Endothelial cell of umbilical vein (primary cell): ENCODE measurements at regions not wholly inside any gene's neighbourhood (a gene's known extent, or its start where the extent isn't known, plus 50 kb on each side); places are given as distances from the start of the nearest gene placed in this dataset.

Experiments used
- BruUV-seq: library from RNA; stranded (reverse); fragments of 400-500 nt; replicated peaks from 2 replicates; lab custom pipeline; 2021; lab: Mats Ljungman, UMichigan
- CTCF ChIA-PET: fragments of 300-600, 350-600 bp; sonication (Branson Sonifier 250); formaldehyde crosslinking; loops from one replicate; lab custom pipeline; 2021; ENCODE audit warnings: antibody characterized with exemption, inconsistent platforms; lab: Charles Lee
- POLR2A ChIA-PET: fragments of 300-600, 350-600 bp; sonication (Branson Sonifier 250); formaldehyde crosslinking; loops from one replicate; lab custom pipeline; 2021; ENCODE audit warnings: antibody characterized with exemption, inconsistent platforms; lab: Charles Lee
- DNase-seq: peaks from one replicate; pipeline ENCODE4 v3.0.0-alpha.2; 2011; ENCODE audit warnings: low read depth, low spot score
- FAIRE-seq: peaks from 2 replicates; lab custom pipeline; 2011; peaks lifted over from hg19 to GRCh38; lab: Jason Lieb, UNC
- H2AFZ ChIP-seq: 2 replicates; pipeline ENCODE4 v1.6.0; 2012; ENCODE audit warnings: low read depth, low read length, control low read depth, inconsistent platforms
- H3K27ac ChIP-seq: 2 replicates; pipeline ENCODE4 v1.5.1; 2011; ENCODE audit warnings: low read depth, mild to moderate bottlenecking, control low read depth, low read length, moderate library complexity; ENCODE audit not compliant: insufficient read depth
- H3K27me3 ChIP-seq, 2 experiments: 2 replicates each; pipeline versions ENCODE4 v1.6.0 to v1.6.1; 2011; ENCODE audit warnings: low read length in 2 of 2, mixed read lengths in 1 of 2; ENCODE audit not compliant: control insufficient read depth in 2 of 2, insufficient read depth in 2 of 2
- H3K36me3 ChIP-seq, 2 experiments: 2 replicates in 1 of 2; 3 replicates in 1 of 2; pipeline ENCODE4 v1.5.1; 2011; ENCODE audit warnings: low read length in 2 of 2, mild to moderate bottlenecking in 1 of 2, moderate library complexity in 1 of 2; ENCODE audit not compliant: control insufficient read depth in 2 of 2, insufficient read depth in 2 of 2; ENCODE audit errors: extremely low read depth in 1 of 2
- H3K4me1 ChIP-seq: 3 replicates; pipeline ENCODE4 v1.5.1; 2011; ENCODE audit warnings: mild to moderate bottlenecking, low read length; ENCODE audit not compliant: control insufficient read depth, insufficient read depth; ENCODE audit errors: extremely low read depth
- H3K4me2 ChIP-seq: 2 replicates; pipeline ENCODE4 v1.6.1; 2011; ENCODE audit warnings: low read length, control low read depth, mixed read lengths; ENCODE audit not compliant: insufficient read depth
- H3K4me3 ChIP-seq, 3 experiments: fragments of 200-600 bp in 1 of 3; sonication (generic), shearing (Covaris generic) in 1 of 3; replicated peaks in 1 of 3; 2 replicates each; pipeline ENCODE4 v1.5.1; 2011 to 2016; ENCODE audit warnings: control low read depth in 3 of 3, low read length in 3 of 3, mild to moderate bottlenecking in 2 of 3, inconsistent platforms in 1 of 3, low read depth in 1 of 3, moderate library complexity in 1 of 3; ENCODE audit not compliant: insufficient read depth in 1 of 3
- H3K79me2 ChIP-seq: 2 replicates; pipeline ENCODE4 v1.6.0; 2012; ENCODE audit warnings: low read length, inconsistent platforms; ENCODE audit not compliant: control insufficient read depth, insufficient read depth
- H3K9ac ChIP-seq: replicated peaks from 2 replicates; pipeline ENCODE3; 2011; ENCODE audit warnings: low read length, control low read depth; ENCODE audit not compliant: insufficient read depth; ENCODE audit errors: extremely low read depth
- H3K9me1 ChIP-seq: replicated peaks from 3 replicates; pipeline ENCODE4 v1.6.0; 2011; ENCODE audit warnings: mild to moderate bottlenecking, low read length; ENCODE audit not compliant: control insufficient read depth, insufficient read depth; ENCODE audit errors: extremely low read depth
- H3K9me3 ChIP-seq: replicated peaks from 2 replicates; pipeline ENCODE4 v1.5.1; 2012; ENCODE audit warnings: low read length, inconsistent platforms; ENCODE audit not compliant: control insufficient read depth, insufficient read depth
- H4K20me1 ChIP-seq: replicated peaks from 2 replicates; pipeline ENCODE3; 2011; ENCODE audit warnings: mild to moderate bottlenecking, low read length; ENCODE audit not compliant: control insufficient read depth, insufficient read depth; ENCODE audit errors: extremely low read depth
- EZH2 ChIP-seq: IDR thresholded peaks from 2 replicates; pipeline ENCODE4 v1.6.1; 2012; ENCODE audit warnings: borderline replicate concordance, low read depth, mild to moderate bottlenecking, moderate library complexity, low read length, inconsistent platforms; ENCODE audit not compliant: severe bottlenecking
- FOS ChIP-seq: IDR thresholded peaks from 2 replicates; pipeline ENCODE4 v1.6.1; 2011; ENCODE audit warnings: mild to moderate bottlenecking, low read length, moderate library complexity, borderline replicate concordance; ENCODE audit not compliant: insufficient read depth
- GATA2 ChIP-seq: IDR thresholded peaks from 2 replicates; pipeline ENCODE4 v1.7.0; 2011; ENCODE audit warnings: low read depth, mild to moderate bottlenecking, moderate library complexity, mixed read lengths, low read length; ENCODE audit not compliant: insufficient read length, insufficient read depth
- JUN ChIP-seq: IDR thresholded peaks from 2 replicates; pipeline ENCODE4 v1.6.1; 2011; ENCODE audit warnings: borderline replicate concordance, low read depth; ENCODE audit not compliant: insufficient read length, insufficient read depth
- POLR2AphosphoS5 ChIP-seq: IDR thresholded peaks from 2 replicates; pipeline ENCODE4 v1.6.1; 2012; ENCODE audit warnings: low read depth, mild to moderate bottlenecking, control low read depth, low read length, moderate library complexity; ENCODE audit not compliant: insufficient read depth
- dilution Hi-C: fragments of 300-500 bp; cut with MboI; formaldehyde crosslinking; loops from one replicate; pipeline ENCODE4 v1.15.0; 2019; ENCODE audit warnings: low sequenced_read_pairs; ENCODE audit not compliant: extremely low pct_ligation_motif_present
- intact Hi-C: fragments of 100-400 bp; cut with micrococcal nuclease; formaldehyde crosslinking; loops from one replicate; pipeline ENCODE4 v1.10.0; 2022
- TF ChIP-seq, protein P1 (sequence below), 2 donors: IDR thresholded peaks; 1 replicate in 1 of 2; 2 replicates in 1 of 2; pipeline ENCODE4 v1.5.1; 2011; ENCODE audit warnings: low read length in 2 of 2, mild to moderate bottlenecking in 2 of 2, moderate library complexity in 2 of 2, control low read depth in 1 of 2, inconsistent platforms in 1 of 2, low read depth in 1 of 2; ENCODE audit not compliant: insufficient read depth in 1 of 2; ENCODE audit errors: extremely low read depth in 1 of 2
- TF ChIP-seq, protein P2 (sequence below): IDR thresholded peaks from 2 replicates; pipeline ENCODE4 v1.6.1; 2011; ENCODE audit not compliant: insufficient read depth, insufficient read length

DNA sequence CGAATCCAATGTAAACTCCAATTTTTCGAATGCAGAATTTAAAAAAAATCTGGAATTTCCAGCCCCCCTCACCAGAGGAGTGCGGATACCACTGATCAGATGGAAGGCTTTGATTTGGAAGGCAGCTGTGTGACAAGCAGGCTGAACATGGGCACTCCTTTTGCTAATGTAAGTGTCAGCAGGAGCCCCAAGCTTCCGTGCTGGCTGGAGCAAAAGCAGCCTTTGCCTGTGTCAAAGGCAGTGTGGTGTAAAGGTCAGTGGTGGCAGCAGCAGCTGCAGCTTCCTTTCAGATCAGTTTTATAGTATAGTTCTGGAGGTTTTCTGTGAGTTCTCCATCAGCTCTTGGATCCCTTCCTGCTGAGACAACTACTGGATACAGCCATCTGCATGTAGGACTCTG lies 259.9 kb downstream of the CTH start:
- DNase-seq, result no peak
- no peak overlapping the region for H3K27ac ChIP-seq
- H3K4me1 ChIP-seq, result no peaks in the 10 kb centered on the region
- no peak overlapping the region for H3K9ac ChIP-seq
- CTCF ChIA-PET, result interaction anchor here (3.4 kb wide), 1 partner anchor 15 kb away, joined by 10 read pairs; no protein-coding TSS in a partner anchor
- H3K79me2 ChIP-seq, result no peaks in the 10 kb centered on the region
- POLR2A ChIA-PET, result no interaction called here
- BruUV-seq, result no TSS peak
- H3K4me3 ChIP-seq, result no peak overlapping the region
- H3K36me3 ChIP-seq, result no peaks in the 10 kb centered on the region
- dilution Hi-C loops, result no loop called here
- no peak for FAIRE-seq
- TF ChIP-seq, protein P1, sequence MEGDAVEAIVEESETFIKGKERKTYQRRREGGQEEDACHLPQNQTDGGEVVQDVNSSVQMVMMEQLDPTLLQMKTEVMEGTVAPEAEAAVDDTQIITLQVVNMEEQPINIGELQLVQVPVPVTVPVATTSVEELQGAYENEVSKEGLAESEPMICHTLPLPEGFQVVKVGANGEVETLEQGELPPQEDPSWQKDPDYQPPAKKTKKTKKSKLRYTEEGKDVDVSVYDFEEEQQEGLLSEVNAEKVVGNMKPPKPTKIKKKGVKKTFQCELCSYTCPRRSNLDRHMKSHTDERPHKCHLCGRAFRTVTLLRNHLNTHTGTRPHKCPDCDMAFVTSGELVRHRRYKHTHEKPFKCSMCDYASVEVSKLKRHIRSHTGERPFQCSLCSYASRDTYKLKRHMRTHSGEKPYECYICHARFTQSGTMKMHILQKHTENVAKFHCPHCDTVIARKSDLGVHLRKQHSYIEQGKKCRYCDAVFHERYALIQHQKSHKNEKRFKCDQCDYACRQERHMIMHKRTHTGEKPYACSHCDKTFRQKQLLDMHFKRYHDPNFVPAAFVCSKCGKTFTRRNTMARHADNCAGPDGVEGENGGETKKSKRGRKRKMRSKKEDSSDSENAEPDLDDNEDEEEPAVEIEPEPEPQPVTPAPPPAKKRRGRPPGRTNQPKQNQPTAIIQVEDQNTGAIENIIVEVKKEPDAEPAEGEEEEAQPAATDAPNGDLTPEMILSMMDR (IDR thresholded peaks at IDR 0.05; ENCODE audit: extremely low read depth in 1 of 2, insufficient read depth in 1 of 2, low read depth in 1 of 2, low read length in 2 of 2), result no peak
- TF ChIP-seq, protein P2, sequence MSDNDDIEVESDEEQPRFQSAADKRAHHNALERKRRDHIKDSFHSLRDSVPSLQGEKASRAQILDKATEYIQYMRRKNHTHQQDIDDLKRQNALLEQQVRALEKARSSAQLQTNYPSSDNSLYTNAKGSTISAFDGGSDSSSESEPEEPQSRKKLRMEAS, result no peak
- TF ChIP-seq FOS, result no peak
- no peak for TF ChIP-seq EZH2
- no peak for TF ChIP-seq GATA2
- TF ChIP-seq POLR2AphosphoS5, result no peak
- no peak for TF ChIP-seq JUN
- H4K20me1 ChIP-seq, result no peaks in the 10 kb centered on the region
- no peak overlapping the region for H2AFZ ChIP-seq
- no peaks in the 10 kb centered on the region for H3K27me3 ChIP-seq
- H3K9me1 ChIP-seq, result no peaks in the 10 kb centered on the region
- no peak overlapping the region for H3K4me2 ChIP-seq
- intact Hi-C loops, result no loop called here
- no peaks in the 10 kb centered on the region for H3K9me3 ChIP-seq
